ENCODE measurements at regions not wholly inside any gene's neighbourhood (a gene's known extent, or its start where the extent isn't known, plus 50 kb on each side); places are given as distances from the start of the nearest gene placed in this dataset.

GRCh38 chr18:73408469-73408868, 540.7 kb upstream of the NETO1 start:
- no peak for TF ChIP-seq CTCF (IDR thresholded peaks at IDR 0.05)
- TF ChIP-seq EP300 (IDR thresholded peaks at IDR 0.05; ENCODE audit: low read depth) = no peak

All from transverse colon (tissue), 3 donors.